GM19023 (cell line): ENCODE measurements at regions not wholly inside any gene's neighbourhood (a gene's known extent, or its start where the extent isn't known, plus 50 kb on each side); places are given as distances from the start of the nearest gene placed in this dataset.
"Not testable (repeated sequence)": the region's sequence is repeated elsewhere in the genome, so short reads cannot be mapped to it uniquely, and the experiment has no call there.

Source experiments
- ATAC-seq: cut with Tn5 transposase; IDR thresholded peaks from one replicate; pipeline ENCODE4 v1.9.1; 2021; ENCODE audit warnings: mild to moderate bottlenecking, moderate library complexity; ENCODE audit not compliant: unreplicated experiment

DNA sequence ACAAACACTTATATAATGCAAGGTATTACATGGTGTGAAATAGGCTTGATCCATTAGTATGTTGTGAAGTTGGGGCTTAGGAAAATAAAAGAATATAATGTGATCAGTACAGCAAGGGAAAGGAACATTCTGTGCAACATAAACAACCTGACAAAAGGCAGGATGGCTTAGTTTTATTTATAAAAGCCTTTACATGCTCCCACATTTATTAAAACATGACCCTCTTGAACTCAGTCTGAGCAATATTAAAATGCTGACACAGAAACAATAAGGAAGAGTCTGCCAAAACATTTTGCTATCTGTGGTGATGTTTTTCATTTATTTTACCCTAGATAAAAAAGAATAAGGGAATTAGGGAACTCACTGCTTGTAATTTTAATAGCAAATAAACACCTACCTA lies 519.7 kb downstream of the PCDH7 start:
- no peak for ATAC-seq

DNA sequence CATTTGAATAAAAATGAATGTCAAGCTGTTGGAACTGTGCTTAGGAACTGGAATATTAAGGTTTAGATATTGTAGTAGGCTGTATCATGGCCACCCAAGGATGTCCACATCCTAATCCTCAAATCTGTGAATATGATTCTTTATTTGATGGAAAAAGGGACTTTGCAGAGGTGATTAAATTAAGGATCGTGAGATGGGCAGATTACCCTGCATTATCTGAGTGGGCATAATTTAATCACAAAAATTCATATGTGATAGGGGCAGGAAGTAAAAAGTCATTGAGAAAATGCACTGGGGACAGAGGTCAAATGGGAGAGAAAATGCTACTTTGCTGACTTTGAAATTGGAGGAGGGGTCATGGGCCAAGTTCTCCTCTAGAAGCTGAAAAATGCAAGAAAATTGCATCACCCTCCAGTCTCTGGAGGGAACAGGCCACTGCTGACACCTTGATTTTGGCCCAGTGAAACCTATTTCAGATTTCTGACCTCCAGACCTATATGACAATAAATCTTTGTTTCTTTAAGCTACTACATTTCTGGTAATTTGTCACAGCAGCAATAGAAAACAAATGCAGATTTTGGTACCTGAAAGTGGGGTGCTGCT lies 521.4 kb downstream of the PCDH7 start:
- ATAC-seq, result no peak

DNA sequence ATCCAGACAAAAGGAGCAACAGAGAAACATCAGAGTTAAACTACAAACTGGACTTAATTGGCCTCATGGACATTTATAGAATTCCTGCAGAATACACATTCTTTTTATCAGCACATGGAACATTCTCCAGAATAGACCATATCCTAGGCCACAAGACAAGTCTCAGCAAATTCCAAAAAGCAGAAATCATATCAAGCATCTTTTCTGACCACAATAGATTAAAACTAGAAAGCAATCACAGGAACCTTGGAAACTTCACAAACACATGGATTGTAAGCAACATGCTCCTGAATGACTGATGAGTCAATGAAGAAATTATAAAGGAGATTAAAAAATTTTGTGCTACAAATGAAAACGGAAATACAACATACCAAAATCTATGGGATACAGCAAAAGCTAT lies 526.7 kb downstream of the PCDH7 start:
- ATAC-seq, result no peak

DNA sequence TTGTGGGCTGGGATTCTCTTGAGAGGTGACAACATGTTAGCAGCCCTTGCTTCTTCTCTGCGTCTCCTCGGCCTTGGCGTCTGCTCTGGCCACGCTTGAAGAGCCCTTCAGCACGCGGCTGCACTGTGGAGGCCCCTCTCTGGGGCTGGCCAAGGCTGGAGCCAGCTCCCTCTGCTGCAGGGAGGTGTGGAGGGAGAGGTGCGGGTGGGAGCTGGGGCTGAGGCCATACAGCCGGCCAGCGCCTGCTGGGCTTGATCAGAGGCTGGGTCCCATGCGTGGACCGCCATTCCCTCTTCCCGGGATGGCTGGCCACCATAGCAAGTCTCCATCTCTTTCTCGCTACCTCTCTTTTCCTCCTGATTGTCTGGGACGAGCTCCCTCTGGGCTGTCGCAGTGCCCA lies 539.0 kb downstream of the PCDH7 start:
- no peak for ATAC-seq

DNA sequence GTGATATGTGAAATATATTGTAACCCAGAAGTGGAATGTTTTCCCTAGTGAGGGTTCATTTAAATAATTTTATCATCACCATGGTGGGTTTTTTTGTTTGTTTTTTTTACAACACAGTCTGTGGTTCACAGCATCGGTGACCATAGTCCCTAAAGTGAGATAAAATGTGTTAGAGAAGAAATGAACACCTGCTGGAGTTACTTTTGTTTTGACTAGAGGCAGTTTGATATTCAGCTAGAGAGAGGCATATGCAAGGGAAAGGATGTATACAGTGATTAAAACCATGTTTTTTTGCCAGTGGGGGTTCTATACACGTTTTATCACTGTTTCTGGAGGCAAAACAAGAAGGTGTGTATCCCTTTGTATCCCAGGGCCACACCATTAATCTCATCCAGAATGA lies 541.5 kb downstream of the PCDH7 start:
- ATAC-seq, result no peak

DNA sequence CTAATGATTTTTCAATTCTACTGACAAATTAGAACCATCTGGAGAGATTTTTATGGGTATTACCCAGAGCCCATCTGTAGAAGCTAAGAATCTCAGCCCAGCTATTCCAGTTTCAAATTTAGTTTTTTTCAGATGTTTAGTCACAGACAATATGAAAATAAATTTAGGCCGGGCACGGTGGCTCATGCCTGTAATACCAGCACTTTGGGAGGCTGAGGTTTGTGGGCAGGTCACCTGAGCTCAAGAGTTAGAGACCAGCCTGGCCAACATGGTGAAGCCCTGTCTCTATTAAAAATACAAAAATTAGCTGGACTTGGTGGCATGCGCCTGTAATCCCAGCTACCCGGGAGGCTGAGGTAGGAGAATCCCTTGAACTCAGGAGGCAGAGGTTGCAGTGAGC lies 545.9 kb downstream of the PCDH7 start:
- not testable (repeated sequence) for ATAC-seq

DNA sequence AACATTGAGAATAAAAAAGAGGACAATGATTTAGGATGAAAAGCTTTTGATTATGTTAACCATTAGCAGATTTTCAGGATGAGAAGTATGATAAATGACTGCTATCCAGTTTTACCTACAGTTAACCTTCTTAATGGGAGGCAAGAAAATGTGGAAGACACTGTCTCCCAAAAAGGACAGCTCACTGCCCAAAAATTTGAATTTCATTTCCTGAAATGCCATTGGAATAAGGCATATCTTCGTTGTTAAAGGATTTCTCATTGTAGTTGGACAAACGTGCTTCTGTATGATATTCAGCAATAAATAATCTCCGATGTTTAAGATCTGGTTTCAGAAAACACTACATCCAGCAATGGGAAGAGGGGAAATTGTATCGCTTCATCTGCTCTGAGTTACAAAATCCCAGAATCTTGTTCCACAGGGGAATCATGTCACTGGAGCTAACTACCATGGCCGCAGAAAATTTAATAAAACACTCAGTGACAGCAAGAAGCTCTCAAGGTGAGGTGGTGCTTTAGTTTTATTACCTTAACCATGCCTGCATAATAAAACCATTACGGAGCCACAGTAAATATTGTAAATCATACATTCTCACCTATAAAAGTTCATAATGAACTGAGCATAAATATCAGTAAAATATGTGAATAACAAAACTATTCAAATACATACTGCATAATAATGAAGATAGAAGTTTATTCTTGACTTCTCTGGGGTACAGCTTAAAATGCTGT lies 552.3 kb downstream of the PCDH7 start:
- ATAC-seq, result no peak

DNA sequence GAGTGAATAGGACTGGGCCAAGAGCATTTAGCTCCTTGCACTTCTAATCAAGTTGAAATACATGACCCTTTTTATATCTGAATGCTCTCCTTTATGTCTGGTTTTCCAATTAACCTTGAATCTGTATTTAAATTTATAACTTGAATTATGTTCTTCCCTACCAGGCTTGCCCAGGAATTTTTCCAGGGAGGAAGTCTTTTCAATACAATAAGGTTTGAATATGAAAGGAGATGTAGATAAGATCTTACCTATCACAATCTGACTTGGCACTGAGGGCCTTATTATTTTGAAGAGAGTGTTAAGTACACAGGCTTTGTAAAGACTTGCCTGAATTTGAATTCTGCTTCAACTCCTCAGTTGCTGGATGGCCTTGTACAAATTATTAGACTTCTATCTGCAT lies 555.7 kb downstream of the PCDH7 start:
- ATAC-seq, result no peak

DNA sequence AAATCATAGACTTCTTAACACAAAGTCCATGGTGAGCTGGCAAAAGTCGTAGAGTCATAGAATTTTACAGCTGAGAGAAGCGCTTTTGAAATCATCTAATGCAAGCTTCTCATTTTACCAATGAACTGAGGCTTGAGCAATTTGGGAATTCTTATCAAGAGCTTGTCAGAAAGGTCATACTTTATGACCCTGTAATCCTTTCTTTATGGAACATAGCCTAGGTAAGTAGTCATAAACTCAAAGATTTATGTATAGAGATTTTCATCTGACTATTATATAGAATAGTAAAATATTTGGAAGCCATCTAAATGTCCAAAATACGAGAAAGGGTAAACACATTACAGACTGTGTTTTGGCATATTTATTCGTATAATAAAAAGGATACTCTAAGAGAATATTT lies 563.5 kb downstream of the PCDH7 start:
- no peak for ATAC-seq

DNA sequence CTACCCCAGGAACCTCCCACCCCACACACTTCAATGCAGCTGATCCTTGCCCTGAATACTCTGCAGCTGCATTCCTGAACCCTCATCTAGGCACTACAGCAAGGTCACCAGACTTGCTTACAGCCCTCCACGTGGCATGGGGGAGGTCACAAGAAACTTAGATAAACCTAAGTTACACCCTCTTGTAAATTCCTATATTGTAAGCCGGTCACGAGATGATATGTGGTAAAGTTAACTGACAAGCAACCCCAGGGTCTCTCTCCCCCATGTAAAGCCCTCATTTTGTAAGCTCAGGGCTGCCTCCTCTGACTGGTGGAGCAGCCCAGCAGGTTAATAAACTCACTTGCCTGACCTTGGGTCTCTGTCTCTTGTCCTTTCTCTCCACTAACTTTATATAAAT lies 570.7 kb downstream of the PCDH7 start:
- no peak for ATAC-seq

DNA sequence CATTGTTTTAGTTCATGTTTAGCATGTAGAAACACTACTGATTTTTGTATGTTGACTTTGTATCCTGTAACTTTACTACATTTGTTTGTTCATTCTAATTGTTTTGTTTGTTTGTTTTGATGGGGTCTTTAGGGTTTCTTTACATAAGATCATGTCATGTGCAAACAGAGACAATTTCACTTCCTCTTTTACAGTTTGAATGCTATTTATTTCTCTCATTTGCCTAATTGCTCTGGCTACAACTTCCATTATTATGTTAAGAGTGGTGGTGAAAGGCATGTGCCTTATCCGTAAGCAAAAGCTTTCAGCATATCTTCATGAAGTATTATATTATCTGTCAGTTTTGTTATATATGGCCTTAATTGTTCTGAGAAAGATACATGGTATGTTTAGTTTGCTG lies 571.1 kb downstream of the PCDH7 start:
- ATAC-seq, result no peak

DNA sequence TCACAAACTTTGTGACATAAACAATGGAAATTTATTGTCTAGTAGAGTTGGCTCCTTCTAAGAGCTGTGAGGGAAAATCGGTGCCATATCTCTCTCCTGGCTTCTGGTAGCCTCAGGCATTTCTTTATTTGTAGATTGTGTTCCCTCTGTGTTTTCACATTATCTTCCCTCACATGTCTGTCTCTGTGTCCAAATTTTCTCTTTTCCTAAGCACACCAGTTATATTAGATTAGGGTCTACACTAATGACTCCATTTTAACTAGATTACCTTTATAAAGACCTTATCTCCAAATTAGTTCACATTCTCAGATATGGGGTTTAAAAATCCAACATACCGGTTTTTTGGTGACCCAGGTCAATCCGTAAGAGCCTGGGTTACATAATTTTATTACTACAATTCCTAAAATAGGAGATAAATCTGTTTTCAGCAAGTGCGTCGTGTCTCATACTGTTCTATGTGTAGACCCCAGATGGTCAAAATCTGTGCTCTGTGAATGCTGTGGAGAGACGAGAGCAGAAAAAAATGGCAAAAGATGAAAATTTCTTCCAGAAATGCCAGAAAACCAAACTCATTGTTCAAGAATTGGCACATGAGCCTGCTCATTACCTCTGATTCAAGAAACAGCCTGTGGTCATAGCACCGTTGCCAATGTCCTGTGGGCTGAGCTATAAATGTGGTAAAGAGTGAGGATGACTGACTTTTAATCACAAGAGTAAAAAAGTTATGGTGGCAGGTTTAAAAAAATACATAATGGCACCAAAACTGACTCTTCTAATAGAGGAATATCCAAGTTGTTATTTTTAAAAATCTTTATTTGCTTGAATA lies 574.7 kb downstream of the PCDH7 start:
- ATAC-seq, result no peak

DNA sequence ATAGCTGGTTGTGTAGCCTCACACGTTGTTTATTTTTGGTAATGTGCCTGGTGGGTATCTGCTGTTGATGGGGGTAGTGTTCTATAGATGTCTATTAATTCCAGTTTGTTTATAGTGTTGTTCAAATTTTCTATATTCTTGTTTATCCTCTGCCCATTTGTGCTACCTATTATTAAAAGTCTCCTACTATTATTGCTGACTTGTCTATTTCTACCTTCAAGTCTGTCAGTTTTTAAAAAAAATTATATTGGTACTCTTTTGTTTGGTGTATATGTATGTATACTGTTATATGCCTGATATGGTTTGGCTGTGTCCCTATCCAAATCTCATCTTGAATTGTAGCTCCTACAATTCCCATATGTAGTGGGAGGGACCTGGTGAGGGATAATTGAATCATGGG lies 578.6 kb downstream of the PCDH7 start:
- ATAC-seq, result no peak

DNA sequence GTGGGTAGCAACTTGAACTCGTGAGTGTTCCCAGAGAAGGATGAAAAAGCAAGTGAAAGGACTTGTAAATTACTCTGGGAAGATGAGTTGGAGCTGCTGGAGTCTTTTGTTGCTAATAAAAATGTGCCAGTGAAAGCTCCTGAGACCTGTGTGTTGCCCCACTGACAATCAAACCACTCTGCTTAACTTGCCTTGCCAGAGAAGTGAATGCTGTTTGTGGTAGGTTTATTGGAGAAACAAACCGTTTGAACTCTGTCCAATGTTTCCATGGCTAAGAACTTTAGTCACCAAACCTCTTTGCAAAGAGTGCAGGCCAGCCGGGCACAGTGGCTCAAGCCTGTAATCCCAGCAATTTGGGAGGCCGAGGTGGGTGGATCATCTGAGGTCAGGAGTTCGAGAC lies 586.9 kb downstream of the PCDH7 start:
- no peak for ATAC-seq

DNA sequence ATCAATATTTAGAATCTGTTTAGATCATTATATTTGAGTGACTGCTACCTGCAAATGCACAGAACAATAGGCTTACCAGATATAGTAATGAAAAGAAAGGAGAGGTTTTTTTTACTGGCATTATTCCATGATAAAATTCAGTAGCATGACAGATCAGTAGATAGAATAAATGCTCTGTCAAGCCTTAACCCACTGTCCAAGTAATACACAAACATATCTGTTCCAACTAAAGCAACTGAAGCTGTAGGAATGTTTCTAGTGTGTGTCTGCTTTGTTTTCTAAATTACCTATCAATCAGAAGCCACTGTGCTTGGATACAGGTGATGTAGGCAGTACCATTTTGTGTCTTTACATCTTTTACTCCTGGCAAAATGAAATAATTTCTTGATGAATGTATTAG lies 604.6 kb downstream of the PCDH7 start:
- ATAC-seq, result no peak

DNA sequence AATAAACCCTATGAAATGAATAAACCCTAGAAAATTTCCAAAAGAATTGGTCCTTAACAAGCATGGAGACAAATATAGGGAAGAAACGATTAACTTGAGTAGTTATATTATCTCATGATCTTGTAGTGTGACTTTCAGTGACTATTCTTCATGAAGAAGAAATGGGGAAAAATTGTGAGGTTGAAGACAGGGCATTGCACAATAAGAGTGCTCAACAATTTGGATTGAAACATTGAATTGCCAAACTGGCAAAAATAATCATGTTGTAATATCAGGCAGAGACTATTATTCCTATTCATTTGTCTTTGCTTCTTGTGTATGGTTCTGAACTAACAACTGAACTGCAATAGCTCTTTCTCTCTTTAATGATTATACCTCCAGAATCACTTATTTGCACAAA lies 605.1 kb downstream of the PCDH7 start:
- no peak for ATAC-seq

DNA sequence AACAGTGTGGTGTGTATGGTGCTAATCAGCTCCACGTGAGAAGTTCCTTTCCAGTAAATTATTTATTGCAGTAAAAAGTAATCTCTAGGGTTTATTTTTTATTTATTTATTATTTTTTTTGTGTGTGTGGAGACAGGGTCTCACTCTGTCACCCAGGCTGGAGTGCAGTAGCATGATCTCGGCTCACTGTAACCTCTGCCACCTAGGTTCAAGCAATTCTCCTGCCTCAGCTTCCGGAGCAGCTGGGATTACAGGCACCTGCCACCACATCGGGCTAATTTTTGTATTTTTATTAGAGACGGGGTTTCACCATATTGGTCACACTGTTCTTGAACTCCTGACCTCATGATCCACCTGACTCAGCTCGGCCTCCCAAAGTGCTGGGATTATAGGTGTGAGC lies 606.9 kb downstream of the PCDH7 start:
- ATAC-seq, result no peak

DNA sequence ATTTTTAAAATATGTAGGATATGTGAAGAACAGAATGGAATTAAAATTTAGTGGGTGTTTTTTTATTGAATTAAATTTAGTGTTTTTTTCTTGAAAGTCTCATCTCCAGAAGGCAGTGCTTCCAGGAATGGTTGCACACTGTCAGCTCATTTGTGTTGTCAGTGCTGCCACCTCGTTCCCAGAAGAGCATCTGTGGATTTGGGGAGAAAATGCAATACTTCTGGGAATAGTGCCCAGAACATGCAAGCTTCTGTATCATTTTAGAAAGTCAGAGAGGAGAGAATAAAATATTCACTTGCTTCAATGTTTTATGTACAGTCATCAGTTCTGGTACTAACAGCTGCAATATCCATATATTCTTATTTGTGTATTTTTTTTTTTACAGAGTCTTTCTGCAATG lies 608.8 kb downstream of the PCDH7 start:
- ATAC-seq, result no peak

DNA sequence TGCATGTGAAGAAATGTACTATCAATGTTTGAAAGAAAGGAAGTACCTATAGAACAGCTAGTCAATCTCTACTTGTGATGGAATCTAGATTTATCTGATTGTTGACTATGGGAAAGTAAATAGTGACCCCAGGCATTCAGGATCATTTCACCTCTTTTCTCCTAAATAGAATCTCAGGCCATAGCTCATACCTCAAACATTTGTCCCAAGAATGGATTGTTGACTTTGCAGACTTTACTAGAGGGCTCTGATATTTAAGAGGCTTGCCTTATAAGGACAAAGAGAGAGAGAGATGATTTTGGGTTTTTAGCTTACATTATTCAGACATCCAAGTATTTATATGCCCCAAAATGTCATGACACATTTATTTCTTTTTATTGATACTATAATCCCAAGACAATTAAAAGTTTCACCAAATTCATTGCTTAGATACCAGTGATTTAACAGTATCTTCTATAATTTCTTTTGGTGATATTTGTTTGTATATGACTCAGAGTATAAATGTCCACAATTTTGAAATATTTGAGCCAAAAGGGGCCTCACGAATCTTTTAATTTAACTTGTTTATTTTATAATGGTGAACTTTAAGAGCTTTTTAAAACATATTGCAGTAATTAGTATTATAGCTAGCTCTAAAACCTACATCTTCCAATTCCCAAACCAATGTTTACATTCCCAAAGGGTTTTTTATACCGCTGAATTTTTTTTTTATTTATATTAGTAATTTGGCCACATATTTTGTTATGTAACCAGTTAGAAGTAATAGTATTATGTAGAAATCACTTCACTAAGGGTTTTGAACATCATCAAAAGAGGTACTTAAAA lies 614.1 kb downstream of the PCDH7 start:
- no peak for ATAC-seq

DNA sequence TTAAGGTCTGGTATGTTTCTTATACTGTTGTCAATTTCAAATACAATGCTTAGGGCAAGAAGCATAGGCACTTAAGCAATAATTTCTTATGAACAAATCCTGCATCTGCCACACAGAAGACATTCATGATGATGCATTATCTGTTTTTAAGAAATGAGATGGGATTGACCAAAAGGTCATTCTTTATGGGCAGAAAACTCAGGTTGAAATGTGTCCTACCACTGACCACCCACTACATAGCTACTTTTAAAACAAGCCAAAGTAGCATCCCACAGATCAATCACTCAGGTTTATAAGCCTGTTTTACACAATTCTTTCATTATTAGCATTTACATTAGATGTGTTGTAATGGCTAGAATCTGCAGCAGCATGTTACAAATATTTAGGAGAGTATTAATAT lies 617.8 kb downstream of the PCDH7 start:
- no peak for ATAC-seq

DNA sequence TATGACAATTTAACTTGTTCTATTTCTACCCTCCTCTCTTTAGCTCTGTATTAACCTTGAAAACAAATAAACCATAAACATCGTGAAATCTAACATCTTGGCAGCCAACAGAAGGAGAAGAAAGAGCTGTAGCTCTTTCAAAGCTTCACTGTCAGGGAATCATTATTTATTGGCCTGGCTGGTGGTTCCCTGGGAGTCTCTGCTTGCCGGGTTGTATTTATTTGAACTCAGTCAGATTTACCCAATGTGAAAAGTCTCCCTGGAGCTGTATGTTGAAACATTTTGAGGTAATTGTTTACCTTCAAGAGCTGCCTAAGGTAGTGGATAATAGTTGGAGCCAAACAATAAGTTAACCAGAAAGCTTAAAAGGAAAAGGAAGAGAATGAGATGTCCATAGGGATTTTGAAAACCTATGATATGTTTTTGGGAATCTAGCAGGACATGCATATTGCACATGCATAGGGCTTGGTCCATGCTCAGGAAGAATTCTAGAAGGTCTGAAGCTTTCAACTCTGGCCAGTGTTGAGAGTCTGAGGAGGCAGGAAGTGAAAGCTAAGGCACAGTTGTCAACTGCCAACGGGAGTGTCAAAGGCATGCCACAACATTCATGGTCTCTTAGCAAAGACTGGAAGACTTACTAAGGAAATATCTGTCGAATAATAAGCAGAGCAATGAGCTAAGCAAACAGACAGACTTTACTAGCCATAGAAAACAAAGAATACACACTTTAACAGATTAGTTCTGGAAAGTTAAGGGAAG lies 621.6 kb downstream of the PCDH7 start:
- no peak for ATAC-seq
